ENCODE measurements at regions not wholly inside any gene's neighbourhood (a gene's known extent, or its start where the extent isn't known, plus 50 kb on each side); places are given as distances from the start of the nearest gene placed in this dataset.

DNA sequence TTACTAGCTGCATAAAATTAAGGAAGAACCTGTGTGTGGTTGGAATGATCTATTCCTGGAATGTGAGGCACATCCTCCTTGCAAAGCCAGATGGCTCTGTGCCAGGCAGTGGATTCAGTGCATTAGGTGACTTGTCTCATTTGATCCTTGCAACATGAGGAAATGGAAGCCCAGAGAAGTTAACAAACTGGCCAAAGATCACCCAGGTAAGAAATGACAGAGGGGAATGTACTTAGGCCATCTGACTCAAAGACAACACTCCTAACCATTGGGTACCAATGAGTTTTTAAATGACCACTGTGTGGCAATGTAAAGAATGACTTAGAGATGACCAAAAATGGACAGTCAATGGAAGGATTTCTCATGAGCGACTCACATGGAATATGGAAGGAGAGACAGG, 114.2 kb upstream of the RXFP2 start:
- Histone ChIP-seq H3K27ac (ENCODE audit: insufficient read depth, low read length) (no peak overlapping the region), H3K9ac (ENCODE audit: insufficient read depth, low read length) (no peak overlapping the region), H2AFZ (ENCODE audit: low read length) (no peak overlapping the region), H3K79me2 (ENCODE audit: control insufficient read depth, insufficient read depth, low read length) (no peaks in the 10 kb centered on the region), H3K36me3 (ENCODE audit: control insufficient read depth, insufficient read depth, low read length) (no peaks in the 10 kb centered on the region), H3K4me1 (ENCODE audit: control insufficient read depth, extremely low read depth, insufficient read depth, low read length) (peaks cover 3% of the 10 kb centered on the region), H4K20me1 (ENCODE audit: control insufficient read depth, extremely low read depth, insufficient read depth, low read length) (no peaks in the 10 kb centered on the region), H3K4me3 (replicated peaks in 1 of 4; ENCODE audit: control extremely low read depth in 1 of 4, insufficient read depth in 1 of 4, low read depth in 3 of 4, low read length in 4 of 4) (no peak overlapping the region), H3K4me2 (ENCODE audit: extremely low read depth, insufficient read depth, low read length) (no peak overlapping the region), H3K27me3 (ENCODE audit: control insufficient read depth, insufficient read depth, low read length) (no peaks in the 10 kb centered on the region), H3K9me3 (ENCODE audit: control insufficient read depth, insufficient read depth, low read depth, low read length) (no peaks in the 10 kb centered on the region)
- TF ChIP-seq EZH2 (IDR thresholded peaks at IDR 0.05; ENCODE audit: low read length, missing control alignments) = no peak
- TF ChIP-seq, protein P1, sequence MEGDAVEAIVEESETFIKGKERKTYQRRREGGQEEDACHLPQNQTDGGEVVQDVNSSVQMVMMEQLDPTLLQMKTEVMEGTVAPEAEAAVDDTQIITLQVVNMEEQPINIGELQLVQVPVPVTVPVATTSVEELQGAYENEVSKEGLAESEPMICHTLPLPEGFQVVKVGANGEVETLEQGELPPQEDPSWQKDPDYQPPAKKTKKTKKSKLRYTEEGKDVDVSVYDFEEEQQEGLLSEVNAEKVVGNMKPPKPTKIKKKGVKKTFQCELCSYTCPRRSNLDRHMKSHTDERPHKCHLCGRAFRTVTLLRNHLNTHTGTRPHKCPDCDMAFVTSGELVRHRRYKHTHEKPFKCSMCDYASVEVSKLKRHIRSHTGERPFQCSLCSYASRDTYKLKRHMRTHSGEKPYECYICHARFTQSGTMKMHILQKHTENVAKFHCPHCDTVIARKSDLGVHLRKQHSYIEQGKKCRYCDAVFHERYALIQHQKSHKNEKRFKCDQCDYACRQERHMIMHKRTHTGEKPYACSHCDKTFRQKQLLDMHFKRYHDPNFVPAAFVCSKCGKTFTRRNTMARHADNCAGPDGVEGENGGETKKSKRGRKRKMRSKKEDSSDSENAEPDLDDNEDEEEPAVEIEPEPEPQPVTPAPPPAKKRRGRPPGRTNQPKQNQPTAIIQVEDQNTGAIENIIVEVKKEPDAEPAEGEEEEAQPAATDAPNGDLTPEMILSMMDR (conservative IDR thresholded peaks at IDR 0.05 in 1 of 2, IDR thresholded peaks at IDR 0.05 in 1 of 2; ENCODE audit: low read depth in 1 of 2, low read length in 2 of 2) = no peak
- DNase-seq (ENCODE audit: low read depth in 2 of 2) = peak in 1 of 2 donors; percentile 23

DNA sequence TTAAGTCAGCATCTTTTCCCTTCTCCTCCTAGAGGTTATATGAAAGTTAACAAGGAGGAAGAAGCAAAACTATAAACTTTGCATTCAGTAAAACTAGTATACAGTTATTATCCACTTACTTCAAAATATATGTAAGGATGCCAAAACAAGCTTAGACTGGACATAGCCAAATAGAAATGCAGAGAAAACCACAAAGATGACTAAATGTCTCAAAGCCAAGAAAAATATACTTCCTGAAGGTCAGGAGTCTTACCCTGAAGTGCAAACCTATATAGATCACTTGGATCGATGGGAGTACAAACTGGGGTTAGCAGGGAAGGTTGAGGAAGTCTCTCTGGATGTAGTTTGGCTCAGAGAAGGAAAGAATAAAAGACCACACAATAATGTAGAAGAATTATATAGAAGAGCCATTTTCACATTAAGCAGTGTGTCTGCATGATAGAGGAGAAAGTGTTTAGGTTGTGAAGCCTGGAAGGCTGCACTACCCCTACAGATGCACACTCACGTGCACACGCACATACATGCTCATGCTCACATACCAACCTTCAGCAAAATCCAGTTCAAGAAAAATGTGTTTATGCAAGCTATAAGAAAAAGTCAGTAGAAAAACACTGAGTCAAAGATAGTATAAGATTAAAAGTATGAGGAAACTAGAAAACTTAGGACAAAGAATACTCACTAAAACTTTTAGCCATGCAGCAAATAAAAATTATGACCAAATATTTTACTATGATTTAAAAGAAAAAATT, 112.1 kb upstream of the RXFP2 start:
- Histone ChIP-seq H3K79me2 (ENCODE audit: control insufficient read depth, insufficient read depth, low read length) (no peaks in the 10 kb centered on the region), H3K27me3 (ENCODE audit: control insufficient read depth, insufficient read depth, low read length) (no peaks in the 10 kb centered on the region), H3K27ac (ENCODE audit: insufficient read depth, low read length) (no peak overlapping the region), H3K4me1 (ENCODE audit: control insufficient read depth, extremely low read depth, insufficient read depth, low read length) (peaks cover 3% of the 10 kb centered on the region), H2AFZ (ENCODE audit: low read length) (no peak overlapping the region), H3K9ac (ENCODE audit: insufficient read depth, low read length) (no peak overlapping the region), H3K4me2 (ENCODE audit: extremely low read depth, insufficient read depth, low read length) (no peak overlapping the region), H3K4me3 (replicated peaks in 1 of 4; ENCODE audit: control extremely low read depth in 1 of 4, insufficient read depth in 1 of 4, low read depth in 3 of 4, low read length in 4 of 4) (no peak overlapping the region), H4K20me1 (ENCODE audit: control insufficient read depth, extremely low read depth, insufficient read depth, low read length) (no peaks in the 10 kb centered on the region), H3K9me3 (ENCODE audit: control insufficient read depth, insufficient read depth, low read depth, low read length) (no peaks in the 10 kb centered on the region), H3K36me3 (ENCODE audit: control insufficient read depth, insufficient read depth, low read length) (no peaks in the 10 kb centered on the region)
- DNase-seq (ENCODE audit: low read depth in 2 of 2) = peak; percentile 64 to 65
- no peak for TF ChIP-seq EZH2 (IDR thresholded peaks at IDR 0.05; ENCODE audit: low read length, missing control alignments)

DNA sequence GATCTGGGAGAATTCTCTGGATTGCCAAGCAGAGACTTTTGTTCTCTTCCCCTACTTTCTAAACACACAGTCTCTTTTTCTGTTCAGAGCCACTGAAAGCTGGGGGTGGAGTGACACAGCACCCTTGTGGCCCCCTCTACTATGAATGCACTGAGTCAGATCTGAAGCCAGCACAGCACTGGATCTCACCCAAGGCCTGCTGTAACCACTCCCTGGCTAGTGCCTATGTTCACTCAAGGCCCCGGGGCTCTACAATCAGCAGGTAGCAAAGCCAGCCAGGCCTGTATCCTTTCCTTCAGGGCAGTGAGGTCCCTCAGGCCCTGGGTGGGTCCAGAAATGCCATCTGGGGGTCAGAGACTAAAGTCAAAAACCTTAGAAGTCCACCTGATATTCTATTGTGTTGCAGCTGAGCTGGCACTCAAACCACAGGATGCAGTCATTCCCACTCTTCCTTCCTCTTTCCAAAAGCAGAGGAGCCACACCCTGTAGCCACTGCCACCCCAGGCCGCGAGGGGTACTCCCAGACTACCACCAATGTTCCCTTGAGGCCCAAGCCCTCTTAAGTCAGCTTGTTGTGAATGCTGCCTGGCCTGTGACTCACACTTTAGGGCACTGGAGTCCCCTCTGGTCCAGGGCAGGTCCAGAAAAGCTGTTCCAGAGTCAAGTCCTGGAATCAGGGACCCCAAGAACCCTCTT, 110.1 kb upstream of the RXFP2 start:
- TF ChIP-seq EZH2 (IDR thresholded peaks at IDR 0.05; ENCODE audit: low read length, missing control alignments) = no peak
- peak overlapping the region; percentile 5 for H3K4me2 ChIP-seq (ENCODE audit: extremely low read depth, insufficient read depth, low read length)
- no peaks in the 10 kb centered on the region for H3K36me3 ChIP-seq (ENCODE audit: control insufficient read depth, insufficient read depth, low read length)
- H3K9ac ChIP-seq (ENCODE audit: insufficient read depth, low read length) = no peak overlapping the region
- DNase-seq (ENCODE audit: low read depth in 2 of 2) = peak; percentile 27 to 70
- no peak overlapping the region for H3K4me3 ChIP-seq (replicated peaks in 1 of 4; ENCODE audit: control extremely low read depth in 1 of 4, insufficient read depth in 1 of 4, low read depth in 3 of 4, low read length in 4 of 4)
- H3K4me1 ChIP-seq (ENCODE audit: control insufficient read depth, extremely low read depth, insufficient read depth, low read length) = peaks cover 3% of the 10 kb centered on the region
- no peaks in the 10 kb centered on the region for H3K79me2 ChIP-seq (ENCODE audit: control insufficient read depth, insufficient read depth, low read length)
- H3K9me3 ChIP-seq (ENCODE audit: control insufficient read depth, insufficient read depth, low read depth, low read length) = no peaks in the 10 kb centered on the region
- no peak overlapping the region for H2AFZ ChIP-seq (ENCODE audit: low read length)
- H4K20me1 ChIP-seq (ENCODE audit: control insufficient read depth, extremely low read depth, insufficient read depth, low read length) = no peaks in the 10 kb centered on the region
- H3K27me3 ChIP-seq (ENCODE audit: control insufficient read depth, insufficient read depth, low read length) = no peaks in the 10 kb centered on the region
- no peak overlapping the region for H3K27ac ChIP-seq (ENCODE audit: insufficient read depth, low read length)

DNA sequence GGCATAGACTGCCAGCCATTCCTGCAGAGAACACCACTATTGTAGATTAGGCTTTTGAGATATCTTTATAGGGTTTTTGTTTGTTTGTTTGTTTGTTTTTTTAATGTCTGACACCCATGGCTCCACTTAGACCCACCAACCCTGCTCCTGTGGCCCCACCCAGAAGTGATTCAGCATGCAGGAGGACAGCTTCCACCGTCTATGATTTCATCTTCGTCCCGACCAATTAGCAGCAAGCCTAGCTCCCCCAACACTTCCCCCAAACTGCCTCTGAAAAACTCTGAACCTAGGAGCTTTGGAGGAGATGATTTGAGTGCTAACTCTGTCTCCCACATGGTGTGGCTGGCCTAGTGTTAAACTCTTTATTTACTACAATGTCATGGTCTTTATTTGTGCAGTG, 108.3 kb upstream of the RXFP2 start:
- Histone ChIP-seq H3K4me1 (ENCODE audit: control insufficient read depth, extremely low read depth, insufficient read depth, low read length) (peaks cover 3% of the 10 kb centered on the region), H3K4me2 (ENCODE audit: extremely low read depth, insufficient read depth, low read length) (no peak overlapping the region), H2AFZ (ENCODE audit: low read length) (no peak overlapping the region), H3K9ac (ENCODE audit: insufficient read depth, low read length) (no peak overlapping the region), H3K4me3 (replicated peaks in 1 of 4; ENCODE audit: control extremely low read depth in 1 of 4, insufficient read depth in 1 of 4, low read depth in 3 of 4, low read length in 4 of 4) (no peak overlapping the region), H3K27ac (ENCODE audit: insufficient read depth, low read length) (no peak overlapping the region), H3K9me3 (ENCODE audit: control insufficient read depth, insufficient read depth, low read depth, low read length) (no peaks in the 10 kb centered on the region), H3K36me3 (ENCODE audit: control insufficient read depth, insufficient read depth, low read length) (no peaks in the 10 kb centered on the region), H4K20me1 (ENCODE audit: control insufficient read depth, extremely low read depth, insufficient read depth, low read length) (no peaks in the 10 kb centered on the region), H3K79me2 (ENCODE audit: control insufficient read depth, insufficient read depth, low read length) (no peaks in the 10 kb centered on the region), H3K27me3 (ENCODE audit: control insufficient read depth, insufficient read depth, low read length) (no peaks in the 10 kb centered on the region)
- TF ChIP-seq, protein P1 (conservative IDR thresholded peaks at IDR 0.05 in 1 of 2, IDR thresholded peaks at IDR 0.05 in 1 of 2; ENCODE audit: low read depth in 1 of 2, low read length in 2 of 2) = no peak
- no peak for TF ChIP-seq EZH2 (IDR thresholded peaks at IDR 0.05; ENCODE audit: low read length, missing control alignments)
- DNase-seq (ENCODE audit: low read depth in 2 of 2) = peak in 1 of 2 donors; percentile 18

Measured in fibroblast of lung (primary cell).